Mucosa of rectum (tissue), 2 donors: ENCODE measurements at regions not wholly inside any gene's neighbourhood (a gene's known extent, or its start where the extent isn't known, plus 50 kb on each side); places are given as distances from the start of the nearest gene placed in this dataset.
"Not testable (repeated sequence)": the region's sequence is repeated elsewhere in the genome, so short reads cannot be mapped to it uniquely, and the experiment has no call there.

Experiments
- H3K27ac ChIP-seq, 2 donors: one replicate each; pipeline ENCODE4 v1.7.0; 2013; ENCODE audit warnings: inconsistent platforms in 2 of 2, low read depth in 2 of 2, low read length in 2 of 2
- H3K27me3 ChIP-seq, 2 donors: one replicate each; pipeline ENCODE4 v1.7.0; 2013; ENCODE audit warnings: low read length in 2 of 2; ENCODE audit not compliant: control insufficient read depth in 2 of 2, insufficient read depth in 2 of 2
- H3K36me3 ChIP-seq, 2 donors: one replicate each; pipeline ENCODE4 v1.7.0; 2013; ENCODE audit warnings: low read length in 2 of 2; ENCODE audit not compliant: control insufficient read depth in 2 of 2, insufficient read depth in 2 of 2
- H3K4me1 ChIP-seq, 2 donors: one replicate each; pipeline ENCODE4 v1.7.0; 2013; ENCODE audit warnings: low read length in 2 of 2, mild to moderate bottlenecking in 1 of 2; ENCODE audit not compliant: control insufficient read depth in 2 of 2, insufficient read depth in 2 of 2
- H3K4me3 ChIP-seq, 2 donors: one replicate each; pipeline ENCODE4 v1.7.0; 2013; ENCODE audit warnings: low read length in 2 of 2
- H3K9ac ChIP-seq, 2 donors: one replicate each; pipeline ENCODE4 v1.7.0; 2013; ENCODE audit warnings: low read length in 2 of 2, low read depth in 1 of 2, mild to moderate bottlenecking in 1 of 2
- H3K9me3 ChIP-seq, 2 donors: one replicate each; pipeline ENCODE4 v1.7.0; 2013; ENCODE audit warnings: low read length in 2 of 2; ENCODE audit not compliant: control insufficient read depth in 2 of 2
- donor health status: healthy.
- donor health status: Normal muscosa, but diverticular disease.

GRCh38 chr3:88828466-88828865, 279.0 kb upstream of the EPHA3 start:
- no peaks in the 10 kb centered on the region for H3K36me3 ChIP-seq
- no peaks in the 10 kb centered on the region for H3K27me3 ChIP-seq
- H3K9me3 ChIP-seq: no peaks in the 10 kb centered on the region
- H3K9ac ChIP-seq: no peak overlapping the region
- no peak overlapping the region for H3K27ac ChIP-seq
- H3K4me3 ChIP-seq: no peak overlapping the region
- H3K4me1 ChIP-seq: no peaks in the 10 kb centered on the region

- Histone ChIP-seq H3K9ac (no peak overlapping the region), H3K27ac (no peak overlapping the region), H3K4me1 (no peaks in the 10 kb centered on the region), H3K27me3 (no peaks in the 10 kb centered on the region), H3K9me3 (no peaks in the 10 kb centered on the region), H3K4me3 (no peak overlapping the region), H3K36me3 (no peaks in the 10 kb centered on the region)
Observed at GRCh38 chr3:88852606-88853005, 254.8 kb upstream of the EPHA3 start.

DNA sequence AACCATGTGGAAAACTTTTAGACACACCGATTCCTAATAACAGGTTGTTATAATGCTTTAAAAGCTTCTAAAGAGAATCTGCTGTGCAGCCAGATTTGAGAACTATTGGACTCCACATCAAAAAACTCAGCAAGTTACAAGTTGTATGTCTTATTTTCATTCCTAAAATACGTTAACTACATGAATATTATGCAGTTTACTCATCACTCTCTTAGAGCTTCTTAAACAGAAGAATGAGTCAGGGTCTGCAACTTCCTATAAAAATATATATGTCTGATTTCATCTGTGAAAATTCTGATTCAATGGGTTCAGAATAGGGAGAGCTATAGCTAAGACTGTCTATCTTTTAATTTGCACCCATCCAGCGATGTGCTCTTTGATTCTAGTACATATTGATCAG, 244.2 kb upstream of the EPHA3 start:
- H3K27me3 ChIP-seq: no peaks in the 10 kb centered on the region
- no peak overlapping the region for H3K9ac ChIP-seq
- no peaks in the 10 kb centered on the region for H3K36me3 ChIP-seq
- no peaks in the 10 kb centered on the region for H3K9me3 ChIP-seq
- no peaks in the 10 kb centered on the region for H3K4me1 ChIP-seq
- H3K4me3 ChIP-seq: no peak overlapping the region
- no peak overlapping the region for H3K27ac ChIP-seq

GRCh38 chr3:88876724-88877123, 230.7 kb upstream of the EPHA3 start:
- no peaks in the 10 kb centered on the region for H3K36me3 ChIP-seq
- H3K9me3 ChIP-seq: no peaks in the 10 kb centered on the region
- no peak overlapping the region for H3K4me3 ChIP-seq
- H3K27ac ChIP-seq: no peak overlapping the region
- H3K4me1 ChIP-seq: no peaks in the 10 kb centered on the region
- H3K27me3 ChIP-seq: no peaks in the 10 kb centered on the region
- no peak overlapping the region for H3K9ac ChIP-seq

DNA sequence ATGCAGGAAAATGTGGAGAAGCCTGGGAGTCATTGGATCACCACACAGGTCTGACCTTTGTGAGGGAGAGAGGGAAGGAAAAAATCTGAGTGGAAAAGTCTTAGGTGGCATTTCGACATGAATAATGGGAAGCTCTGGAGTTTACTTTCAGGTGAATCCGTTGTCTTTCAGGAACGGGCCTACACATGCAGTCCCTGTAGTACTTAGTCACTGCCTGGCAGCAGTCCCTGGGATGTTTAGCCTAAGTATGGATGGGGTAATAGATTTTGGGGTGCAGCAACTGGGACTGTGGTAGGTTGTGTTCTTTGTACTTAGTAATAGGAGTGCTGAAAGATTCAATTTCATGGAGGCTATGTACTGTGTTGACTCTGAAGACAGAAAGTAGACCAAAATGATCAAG, 227.5 kb upstream of the EPHA3 start:
- Histone ChIP-seq H3K27ac (no peak overlapping the region), H3K36me3 (no peaks in the 10 kb centered on the region), H3K27me3 (no peaks in the 10 kb centered on the region), H3K9ac (no peak overlapping the region), H3K9me3 (no peaks in the 10 kb centered on the region), H3K4me3 (no peak overlapping the region), H3K4me1 (no peaks in the 10 kb centered on the region)

- no peak overlapping the region for H3K9ac ChIP-seq
- H3K9me3 ChIP-seq: no peaks in the 10 kb centered on the region
- no peaks in the 10 kb centered on the region for H3K4me1 ChIP-seq
- H3K27me3 ChIP-seq: no peaks in the 10 kb centered on the region
- no peak overlapping the region for H3K4me3 ChIP-seq
- no peak overlapping the region for H3K27ac ChIP-seq
- H3K36me3 ChIP-seq: no peaks in the 10 kb centered on the region
Observed at GRCh38 chr3:88882121-88882520, 225.3 kb upstream of the EPHA3 start.

- H3K36me3 ChIP-seq, H3K4me3 ChIP-seq, H3K4me1 ChIP-seq, H3K9me3 ChIP-seq, H3K27ac ChIP-seq, H3K9ac ChIP-seq, H3K27me3 ChIP-seq: not testable (repeated sequence)
Observed at GRCh38 chr3:88886624-88887023, 220.8 kb upstream of the EPHA3 start.

GRCh38 chr3:88896026-88896425, 211.4 kb upstream of the EPHA3 start:
- H3K9me3 ChIP-seq: no peaks in the 10 kb centered on the region
- H3K9ac ChIP-seq: no peak overlapping the region
- no peaks in the 10 kb centered on the region for H3K4me1 ChIP-seq
- H3K36me3 ChIP-seq: no peaks in the 10 kb centered on the region
- H3K27ac ChIP-seq: no peak overlapping the region
- H3K27me3 ChIP-seq: no peaks in the 10 kb centered on the region
- H3K4me3 ChIP-seq: no peak overlapping the region

- Histone ChIP-seq H3K27me3 (no peaks in the 10 kb centered on the region), H3K4me3 (no peak overlapping the region), H3K9me3 (no peaks in the 10 kb centered on the region), H3K27ac (no peak overlapping the region), H3K9ac (no peak overlapping the region), H3K4me1 (no peaks in the 10 kb centered on the region), H3K36me3 (no peaks in the 10 kb centered on the region)
Observed at GRCh38 chr3:88912294-88912877, 195.0 kb upstream of the EPHA3 start.

DNA sequence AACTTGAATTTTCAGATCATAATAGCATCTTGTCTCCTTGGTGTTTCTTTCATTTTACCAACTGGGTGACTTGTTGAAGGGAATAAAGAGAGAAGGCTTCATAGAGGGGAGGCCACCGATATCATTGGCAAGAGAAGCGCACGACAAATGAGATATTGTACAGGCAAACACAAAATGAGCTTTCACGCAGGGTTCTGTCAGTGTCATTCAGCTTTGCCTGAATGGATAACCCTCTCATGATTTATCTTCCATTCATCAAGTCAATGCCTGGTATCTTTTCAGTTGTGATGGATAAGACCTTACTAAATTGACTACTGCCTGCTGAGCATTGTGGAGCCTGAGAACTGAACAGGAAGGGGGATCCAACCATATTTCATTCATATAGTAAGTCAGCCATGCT, 188.6 kb upstream of the EPHA3 start:
- Histone ChIP-seq H3K4me1 (no peaks in the 10 kb centered on the region), H3K27ac (no peak overlapping the region), H3K27me3 (no peaks in the 10 kb centered on the region), H3K9ac (no peak overlapping the region), H3K4me3 (no peak overlapping the region), H3K9me3 (no peaks in the 10 kb centered on the region), H3K36me3 (no peaks in the 10 kb centered on the region)

DNA sequence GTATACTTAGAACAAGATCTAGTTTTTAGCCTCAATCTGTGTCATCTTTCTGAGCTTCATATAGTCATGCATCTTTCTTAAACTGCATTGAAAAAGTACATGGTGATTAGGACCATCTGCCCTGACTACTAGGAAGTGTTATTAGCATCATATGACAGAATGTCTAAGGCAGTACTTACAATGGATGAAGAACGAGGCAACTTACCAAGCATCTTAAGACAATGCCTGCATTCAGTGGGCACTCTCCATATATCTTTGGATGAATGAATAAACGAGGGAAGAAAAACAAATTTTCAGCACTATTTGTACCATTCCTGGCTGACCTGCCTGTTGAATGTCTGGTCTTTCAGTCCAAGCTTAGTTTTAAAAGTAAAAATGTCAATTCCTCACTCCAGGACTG, 185.4 kb upstream of the EPHA3 start:
- Histone ChIP-seq H3K27me3 (no peaks in the 10 kb centered on the region), H3K27ac (no peak overlapping the region), H3K9ac (no peak overlapping the region)

More for the DNA sequence above, 185.4 kb upstream of the EPHA3 start:
- Histone ChIP-seq H3K4me3 (no peak overlapping the region), H3K36me3 (no peaks in the 10 kb centered on the region), H3K4me1 (no peaks in the 10 kb centered on the region), H3K9me3 (no peaks in the 10 kb centered on the region)
